ENCODE measurements at regions not wholly inside any gene's neighbourhood (a gene's known extent, or its start where the extent isn't known, plus 50 kb on each side); places are given as distances from the start of the nearest gene placed in this dataset.

- TF ChIP-seq, protein P1, sequence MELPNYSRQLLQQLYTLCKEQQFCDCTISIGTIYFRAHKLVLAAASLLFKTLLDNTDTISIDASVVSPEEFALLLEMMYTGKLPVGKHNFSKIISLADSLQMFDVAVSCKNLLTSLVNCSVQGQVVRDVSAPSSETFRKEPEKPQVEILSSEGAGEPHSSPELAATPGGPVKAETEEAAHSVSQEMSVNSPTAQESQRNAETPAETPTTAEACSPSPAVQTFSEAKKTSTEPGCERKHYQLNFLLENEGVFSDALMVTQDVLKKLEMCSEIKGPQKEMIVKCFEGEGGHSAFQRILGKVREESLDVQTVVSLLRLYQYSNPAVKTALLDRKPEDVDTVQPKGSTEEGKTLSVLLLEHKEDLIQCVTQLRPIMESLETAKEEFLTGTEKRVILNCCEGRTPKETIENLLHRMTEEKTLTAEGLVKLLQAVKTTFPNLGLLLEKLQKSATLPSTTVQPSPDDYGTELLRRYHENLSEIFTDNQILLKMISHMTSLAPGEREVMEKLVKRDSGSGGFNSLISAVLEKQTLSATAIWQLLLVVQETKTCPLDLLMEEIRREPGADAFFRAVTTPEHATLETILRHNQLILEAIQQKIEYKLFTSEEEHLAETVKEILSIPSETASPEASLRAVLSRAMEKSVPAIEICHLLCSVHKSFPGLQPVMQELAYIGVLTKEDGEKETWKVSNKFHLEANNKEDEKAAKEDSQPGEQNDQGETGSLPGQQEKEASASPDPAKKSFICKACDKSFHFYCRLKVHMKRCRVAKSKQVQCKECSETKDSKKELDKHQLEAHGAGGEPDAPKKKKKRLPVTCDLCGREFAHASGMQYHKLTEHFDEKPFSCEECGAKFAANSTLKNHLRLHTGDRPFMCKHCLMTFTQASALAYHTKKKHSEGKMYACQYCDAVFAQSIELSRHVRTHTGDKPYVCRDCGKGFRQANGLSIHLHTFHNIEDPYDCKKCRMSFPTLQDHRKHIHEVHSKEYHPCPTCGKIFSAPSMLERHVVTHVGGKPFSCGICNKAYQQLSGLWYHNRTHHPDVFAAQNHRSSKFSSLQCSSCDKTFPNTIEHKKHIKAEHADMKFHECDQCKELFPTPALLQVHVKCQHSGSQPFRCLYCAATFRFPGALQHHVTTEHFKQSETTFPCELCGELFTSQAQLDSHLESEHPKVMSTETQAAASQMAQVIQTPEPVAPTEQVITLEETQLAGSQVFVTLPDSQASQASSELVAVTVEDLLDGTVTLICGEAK (IDR thresholded peaks at IDR 0.05), result no peak
- TF ChIP-seq, protein P1 (CRISPR knock-in tag; IDR thresholded peaks at IDR 0.05), result no peak
- no peak for TF ChIP-seq BMI1 (IDR thresholded peaks at IDR 0.05; ENCODE audit: low read length)
- TF ChIP-seq ZNF280B (CRISPR knock-in tag; IDR thresholded peaks at IDR 0.05), result no peak
- no peak for TF ChIP-seq CBFA2T3 (IDR thresholded peaks at IDR 0.05)
- TF ChIP-seq CHD4 (IDR thresholded peaks at IDR 0.05; ENCODE audit: insufficient read depth, insufficient replicate concordance, low read depth, low read length, poor library complexity, severe bottlenecking), result no peak
- TF ChIP-seq TARDBP (IDR thresholded peaks at IDR 0.05), result no peak
Measured at GRCh38 chr11:70487756-70488155, 89.4 kb downstream of the CTTN start (continued).

Data from K562 (cell line).